GM18858 (cell line): ENCODE measurements at regions not wholly inside any gene's neighbourhood (a gene's known extent, or its start where the extent isn't known, plus 50 kb on each side); places are given as distances from the start of the nearest gene placed in this dataset.
"Not testable (repeated sequence)": the region's sequence is repeated elsewhere in the genome, so short reads cannot be mapped to it uniquely, and the experiment has no call there.

Experiments
- ATAC-seq: cut with Tn5 transposase; IDR thresholded peaks from one replicate; pipeline ENCODE4 v1.9.1; 2021; ENCODE audit not compliant: unreplicated experiment

GRCh38 chr15:21174761-21175160 is 265.5 kb downstream of the POTEB3 start:
- ATAC-seq: not testable (repeated sequence)

GRCh38 chr15:21151203-21151966 is 285.3 kb upstream of the POTEB2 start:
- ATAC-seq: not testable (repeated sequence)

- not testable (repeated sequence) for ATAC-seq
These were observed 282.0 kb upstream of the POTEB2 start for GRCh38 chr15:21148136-21148535.

GRCh38 chr15:21133893-21134292 is 267.8 kb upstream of the POTEB2 start:
- ATAC-seq: not testable (repeated sequence)

GRCh38 chr15:21112271-21113053 is 246.3 kb upstream of the POTEB2 start:
- ATAC-seq: not testable (repeated sequence)

- ATAC-seq: not testable (repeated sequence)
These were observed 245.7 kb upstream of the POTEB2 start for GRCh38 chr15:21111861-21112260.

GRCh38 chr15:21111172-21111571 is 245.1 kb upstream of the POTEB2 start:
- not testable (repeated sequence) for ATAC-seq

GRCh38 chr15:21110187-21110804 is 244.2 kb upstream of the POTEB2 start:
- not testable (repeated sequence) for ATAC-seq

GRCh38 chr15:21108384-21108783 is 242.3 kb upstream of the POTEB2 start:
- not testable (repeated sequence) for ATAC-seq

GRCh38 chr15:21107399-21108381 is 241.6 kb upstream of the POTEB2 start:
- ATAC-seq: not testable (repeated sequence)

- not testable (repeated sequence) for ATAC-seq
These were observed 230.5 kb upstream of the POTEB2 start for GRCh38 chr15:21096599-21096998.

GRCh38 chr15:21079544-21079943 is 213.4 kb upstream of the POTEB2 start:
- ATAC-seq: not testable (repeated sequence)

GRCh38 chr15:21068917-21069316 is 202.8 kb upstream of the POTEB2 start:
- ATAC-seq: not testable (repeated sequence)

GRCh38 chr15:21063512-21063911 is 197.4 kb upstream of the POTEB2 start:
- ATAC-seq: not testable (repeated sequence)

- ATAC-seq: not testable (repeated sequence)
These were observed 196.6 kb upstream of the POTEB2 start for GRCh38 chr15:21062619-21063163.

GRCh38 chr15:21051866-21052265 is 185.8 kb upstream of the POTEB2 start:
- ATAC-seq: not testable (repeated sequence)

GRCh38 chr15:21031703-21032102 is 165.6 kb upstream of the POTEB2 start:
- ATAC-seq: not testable (repeated sequence)

- not testable (repeated sequence) for ATAC-seq
These were observed 162.9 kb upstream of the POTEB2 start for GRCh38 chr15:21029001-21029400.

- not testable (repeated sequence) for ATAC-seq
These were observed 161.8 kb upstream of the POTEB2 start for GRCh38 chr15:21027942-21028341.

GRCh38 chr15:21026848-21027247 is 160.7 kb upstream of the POTEB2 start:
- not testable (repeated sequence) for ATAC-seq
